ENCODE measurements at regions not wholly inside any gene's neighbourhood (a gene's known extent, or its start where the extent isn't known, plus 50 kb on each side); places are given as distances from the start of the nearest gene placed in this dataset.
A peak's percentile ranks its signal among the peaks of the same experiment; 100 is the strongest.
"Not testable (repeated sequence)": the region's sequence is repeated elsewhere in the genome, so short reads cannot be mapped to it uniquely, and the experiment has no call there.

DNA sequence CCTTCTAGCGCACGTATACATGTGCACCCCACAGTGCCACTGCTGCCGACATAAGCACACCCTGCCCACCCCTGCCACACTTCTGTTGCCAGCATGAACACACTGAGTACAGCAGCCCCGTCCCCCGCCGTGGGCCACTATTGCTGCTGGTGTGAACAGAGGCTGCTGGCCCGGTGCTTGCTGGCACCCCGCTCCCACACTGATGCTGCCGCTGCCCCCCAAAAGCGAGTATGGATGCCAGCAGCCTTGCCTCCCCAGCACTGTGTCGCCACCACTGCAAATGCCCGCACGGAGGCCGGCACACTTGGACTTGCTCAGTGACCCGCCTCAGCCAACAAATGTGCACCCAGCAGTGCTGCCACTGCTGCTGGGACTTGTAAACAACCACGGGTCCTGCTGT is 872.4 kb upstream of the ATXN7L3B start:
- Histone ChIP-seq H4K91ac (ENCODE audit: low read length) (peak overlapping the region; percentile 65), H2AFZ (ENCODE audit: low read depth, low read length) (no peak overlapping the region), H2AK5ac (ENCODE audit: low read length, severe bottlenecking) (no peak overlapping the region), H3K14ac (ENCODE audit: low read length in 2 of 2) (peak overlapping the region in 1 of 2 experiments; percentile 26), H3K27ac (ENCODE audit: low read length, poor library complexity, severe bottlenecking) (no peak overlapping the region), H2BK12ac (ENCODE audit: low read length in 2 of 2) (no peak overlapping the region), H3K4me3 (ENCODE audit: insufficient read depth in 1 of 2, low read depth in 1 of 2, low read length in 2 of 2) (no peak overlapping the region), H2BK120ac (ENCODE audit: low read depth, low read length) (no peak overlapping the region), H3K9me3 (ENCODE audit: control insufficient read depth, low read length) (peaks cover 14% of the 10 kb centered on the region), H3K4ac (ENCODE audit: low read depth in 1 of 2, low read length in 2 of 2) (no peak overlapping the region), H3K9ac (ENCODE audit: low read length) (no peak overlapping the region), H3K36me3 (ENCODE audit: control insufficient read depth in 1 of 2, insufficient read depth in 2 of 2, low read depth in 1 of 2, low read length in 2 of 2) (peaks cover 0 to 5% of the 10 kb centered on the region in 2 experiments), H2BK15ac (ENCODE audit: low read depth, poor library complexity, severe bottlenecking) (no peak overlapping the region), H3K4me1 (ENCODE audit: control insufficient read depth, insufficient read depth, low read depth, low read length) (peaks cover 2% of the 10 kb centered on the region), H3K79me1 (replicated peaks; ENCODE audit: low read length, poor library complexity, severe bottlenecking) (no peaks in the 10 kb centered on the region), H3K27me3 (ENCODE audit: control insufficient read depth in 1 of 2, insufficient read depth in 1 of 2, low read length in 2 of 2) (no peaks in the 10 kb centered on the region), H3K4me2 (ENCODE audit: low read length, poor library complexity, severe bottlenecking) (no peak overlapping the region), H3K23ac (ENCODE audit: low read length in 2 of 2) (peak overlapping the region in 1 of 2 experiments; percentile 77), H4K8ac (ENCODE audit: low read length) (peak overlapping the region; percentile 37), H3K18ac (ENCODE audit: low read depth in 1 of 2, low read length in 2 of 2) (no peak overlapping the region), H2BK5ac (ENCODE audit: low read depth, low read length, poor library complexity, severe bottlenecking) (no peak overlapping the region)
- 94% methylated on average over 16 of the region's 16 CpGs for WGBS
- DNase-seq: no peak

DNA sequence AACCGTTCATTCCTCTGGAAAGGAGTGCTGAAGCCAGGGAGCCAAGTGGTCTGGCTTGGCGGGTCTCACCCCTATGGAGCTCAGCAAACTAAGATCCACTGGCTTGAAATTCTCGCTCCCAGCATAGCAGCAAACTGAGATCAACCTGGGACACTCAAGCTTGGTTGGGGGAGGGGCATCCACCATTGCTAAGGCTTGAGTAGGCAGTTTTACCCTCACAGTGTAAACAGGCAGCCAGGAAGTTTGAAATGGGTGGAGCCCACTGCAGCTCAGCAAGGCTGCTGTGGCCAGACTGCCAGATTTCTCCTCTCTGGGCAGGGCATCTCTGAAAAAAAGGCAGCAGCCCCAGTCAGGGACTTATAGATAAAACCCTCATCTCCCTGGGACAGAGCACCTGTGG is 866.1 kb upstream of the ATXN7L3B start:
- WGBS: 79% methylated on average over 3 of the region's 3 CpGs
- not testable (repeated sequence) for H3K14ac ChIP-seq (ENCODE audit: low read length in 2 of 2); H3K27ac ChIP-seq (ENCODE audit: low read length, poor library complexity, severe bottlenecking); H3K4ac ChIP-seq (ENCODE audit: low read depth in 1 of 2, low read length in 2 of 2); H3K27me3 ChIP-seq (ENCODE audit: control insufficient read depth in 1 of 2, insufficient read depth in 1 of 2, low read length in 2 of 2); H2AK5ac ChIP-seq (ENCODE audit: low read length, severe bottlenecking); H3K9ac ChIP-seq (ENCODE audit: low read length); H4K91ac ChIP-seq (ENCODE audit: low read length); H3K4me3 ChIP-seq (ENCODE audit: insufficient read depth in 1 of 2, low read depth in 1 of 2, low read length in 2 of 2); H4K8ac ChIP-seq (ENCODE audit: low read length); H2BK15ac ChIP-seq (ENCODE audit: low read depth, poor library complexity, severe bottlenecking); H3K4me2 ChIP-seq (ENCODE audit: low read length, poor library complexity, severe bottlenecking); H3K4me1 ChIP-seq (ENCODE audit: control insufficient read depth, insufficient read depth, low read depth, low read length); H3K23ac ChIP-seq (ENCODE audit: low read length in 2 of 2); H2BK5ac ChIP-seq (ENCODE audit: low read depth, low read length, poor library complexity, severe bottlenecking); H3K36me3 ChIP-seq (ENCODE audit: control insufficient read depth in 1 of 2, insufficient read depth in 2 of 2, low read depth in 1 of 2, low read length in 2 of 2); H3K79me1 ChIP-seq (replicated peaks; ENCODE audit: low read length, poor library complexity, severe bottlenecking); H2BK120ac ChIP-seq (ENCODE audit: low read depth, low read length); H2BK12ac ChIP-seq (ENCODE audit: low read length in 2 of 2)
- Histone ChIP-seq H3K9me3 (ENCODE audit: control insufficient read depth, low read length) (peaks cover 13% of the 10 kb centered on the region), H3K18ac (ENCODE audit: low read depth in 1 of 2, low read length in 2 of 2) (peak overlapping the region in 1 of 2 experiments; percentile 84), H2AFZ (ENCODE audit: low read depth, low read length) (peak overlapping the region; percentile 42)
- peak; percentile 40 for DNase-seq

DNA sequence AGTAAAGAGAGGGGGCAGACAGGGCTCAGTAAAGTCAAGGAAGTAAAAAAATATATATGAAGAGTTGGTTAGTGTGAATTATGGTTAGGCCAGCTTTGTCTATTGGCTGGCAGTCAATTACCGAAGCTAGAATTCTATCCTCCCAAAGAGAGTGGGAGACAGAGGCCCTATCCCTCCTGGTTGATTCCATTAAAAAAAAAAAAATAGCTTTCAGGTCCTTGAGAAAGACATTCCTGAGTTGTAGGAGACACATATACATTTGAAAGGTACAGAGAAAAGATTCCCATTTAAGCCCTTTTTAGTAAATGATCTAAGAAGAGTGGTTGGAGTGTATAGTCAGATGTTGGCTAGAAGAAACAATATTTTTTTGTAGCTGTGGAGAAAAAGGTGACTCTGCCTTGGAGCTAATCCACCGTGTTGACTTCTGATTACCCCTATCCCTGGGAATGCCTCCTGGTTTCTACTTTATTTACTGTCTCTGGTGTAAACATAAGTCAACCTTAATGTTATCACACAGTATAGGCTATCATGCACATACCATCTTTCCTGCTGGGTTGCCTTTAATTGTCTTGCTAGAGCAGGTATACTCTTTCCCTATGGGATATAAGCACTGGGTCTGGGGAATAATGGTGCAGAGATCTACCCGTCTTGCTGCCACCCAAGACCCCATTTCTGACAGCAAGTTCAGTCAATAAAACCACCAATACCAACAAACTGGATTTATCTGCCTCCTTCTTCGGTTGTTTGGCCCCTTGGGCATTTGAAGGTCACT is 859.9 kb upstream of the ATXN7L3B start:
- Histone ChIP-seq H3K79me1 (replicated peaks; ENCODE audit: low read length, poor library complexity, severe bottlenecking) (no peaks in the 10 kb centered on the region), H2AFZ (ENCODE audit: low read depth, low read length) (no peak overlapping the region), H2AK5ac (ENCODE audit: low read length, severe bottlenecking) (no peak overlapping the region), H3K23ac (ENCODE audit: low read length in 2 of 2) (no peak overlapping the region), H3K4me2 (ENCODE audit: low read length, poor library complexity, severe bottlenecking) (no peak overlapping the region), H4K8ac (ENCODE audit: low read length) (no peak overlapping the region), H2BK12ac (ENCODE audit: low read length in 2 of 2) (no peak overlapping the region), H3K36me3 (ENCODE audit: control insufficient read depth in 1 of 2, insufficient read depth in 2 of 2, low read depth in 1 of 2, low read length in 2 of 2) (no peaks in the 10 kb centered on the region), H2BK5ac (ENCODE audit: low read depth, low read length, poor library complexity, severe bottlenecking) (no peak overlapping the region), H3K4me1 (ENCODE audit: control insufficient read depth, insufficient read depth, low read depth, low read length) (no peaks in the 10 kb centered on the region), H3K4ac (ENCODE audit: low read depth in 1 of 2, low read length in 2 of 2) (no peak overlapping the region), H3K4me3 (ENCODE audit: insufficient read depth in 1 of 2, low read depth in 1 of 2, low read length in 2 of 2) (no peak overlapping the region), H4K91ac (ENCODE audit: low read length) (no peak overlapping the region), H3K9me3 (ENCODE audit: control insufficient read depth, low read length) (no peaks in the 10 kb centered on the region), H2BK120ac (ENCODE audit: low read depth, low read length) (no peak overlapping the region), H3K14ac (ENCODE audit: low read length in 2 of 2) (no peak overlapping the region), H3K9ac (ENCODE audit: low read length) (no peak overlapping the region), H3K18ac (ENCODE audit: low read depth in 1 of 2, low read length in 2 of 2) (no peak overlapping the region), H3K27me3 (ENCODE audit: control insufficient read depth in 1 of 2, insufficient read depth in 1 of 2, low read length in 2 of 2) (no peaks in the 10 kb centered on the region), H2BK15ac (ENCODE audit: low read depth, poor library complexity, severe bottlenecking) (no peak overlapping the region), H3K27ac (ENCODE audit: low read length, poor library complexity, severe bottlenecking) (no peak overlapping the region)
- no peak for DNase-seq
- 92% methylated on average over 4 of the region's 4 CpGs for WGBS

DNA sequence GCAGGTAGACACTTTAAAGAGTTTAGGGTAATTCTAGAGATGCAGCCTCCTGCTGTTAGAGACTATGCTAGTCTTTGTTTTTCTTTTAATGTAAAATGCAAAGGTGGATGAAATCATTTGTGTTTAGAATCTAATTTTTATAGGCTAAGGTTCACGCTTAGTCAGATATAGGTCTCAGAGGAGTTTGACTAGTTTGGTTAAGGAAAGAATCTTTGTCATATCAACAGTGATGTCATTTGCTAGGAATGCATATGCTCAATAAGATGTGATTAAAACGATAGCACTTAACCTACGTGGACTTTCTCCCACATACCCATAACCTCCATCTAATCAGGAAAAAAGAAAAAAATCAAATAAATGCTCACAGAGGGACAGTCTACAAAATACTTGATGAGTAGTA is 859.3 kb upstream of the ATXN7L3B start:
- H3K36me3 ChIP-seq (ENCODE audit: control insufficient read depth in 1 of 2, insufficient read depth in 2 of 2, low read depth in 1 of 2, low read length in 2 of 2): no peaks in the 10 kb centered on the region
- no peak overlapping the region for H2BK5ac ChIP-seq (ENCODE audit: low read depth, low read length, poor library complexity, severe bottlenecking)
- no peak overlapping the region for H3K23ac ChIP-seq (ENCODE audit: low read length in 2 of 2)
- H2BK15ac ChIP-seq (ENCODE audit: low read depth, poor library complexity, severe bottlenecking): no peak overlapping the region
- H3K9me3 ChIP-seq (ENCODE audit: control insufficient read depth, low read length): no peaks in the 10 kb centered on the region
- 85% methylated on average over 3 of the region's 3 CpGs for WGBS
- H2BK120ac ChIP-seq (ENCODE audit: low read depth, low read length): no peak overlapping the region
- no peak overlapping the region for H2BK12ac ChIP-seq (ENCODE audit: low read length in 2 of 2)
- H3K27ac ChIP-seq (ENCODE audit: low read length, poor library complexity, severe bottlenecking): no peak overlapping the region
- H3K79me1 ChIP-seq (replicated peaks; ENCODE audit: low read length, poor library complexity, severe bottlenecking): no peaks in the 10 kb centered on the region
- no peak overlapping the region for H4K8ac ChIP-seq (ENCODE audit: low read length)
- no peak overlapping the region for H3K14ac ChIP-seq (ENCODE audit: low read length in 2 of 2)
- no peak overlapping the region for H3K4me2 ChIP-seq (ENCODE audit: low read length, poor library complexity, severe bottlenecking)
- no peaks in the 10 kb centered on the region for H3K27me3 ChIP-seq (ENCODE audit: control insufficient read depth in 1 of 2, insufficient read depth in 1 of 2, low read length in 2 of 2)
- H3K4me1 ChIP-seq (ENCODE audit: control insufficient read depth, insufficient read depth, low read depth, low read length): no peaks in the 10 kb centered on the region
- H4K91ac ChIP-seq (ENCODE audit: low read length): no peak overlapping the region
- no peak overlapping the region for H3K9ac ChIP-seq (ENCODE audit: low read length)
- H3K4ac ChIP-seq (ENCODE audit: low read depth in 1 of 2, low read length in 2 of 2): no peak overlapping the region
- no peak overlapping the region for H3K4me3 ChIP-seq (ENCODE audit: insufficient read depth in 1 of 2, low read depth in 1 of 2, low read length in 2 of 2)
- DNase-seq: no peak
- H2AFZ ChIP-seq (ENCODE audit: low read depth, low read length): no peak overlapping the region
- H2AK5ac ChIP-seq (ENCODE audit: low read length, severe bottlenecking): no peak overlapping the region
- no peak overlapping the region for H3K18ac ChIP-seq (ENCODE audit: low read depth in 1 of 2, low read length in 2 of 2)

Data from mesenchymal stem cell (in vitro differentiated cells and primary cell).